Neural progenitor cell (in vitro differentiated cells): ENCODE measurements at regions not wholly inside any gene's neighbourhood (a gene's known extent, or its start where the extent isn't known, plus 50 kb on each side); places are given as distances from the start of the nearest gene placed in this dataset.

ENCODE experiments used
- CTCF ChIP-seq: fragments of 200-600 bp; sonication (generic); IDR thresholded peaks from 2 replicates; pipeline ENCODE4 v1.5.1; 2017; ENCODE audit warnings: antibody characterized with exemption, mild to moderate bottlenecking
- EZH2 ChIP-seq: fragments of 200-600 bp; sonication (generic); IDR thresholded peaks from 2 replicates; pipeline ENCODE4 v1.6.1; 2017; ENCODE audit warnings: antibody characterized with exemption, mild to moderate bottlenecking, moderate library complexity

DNA sequence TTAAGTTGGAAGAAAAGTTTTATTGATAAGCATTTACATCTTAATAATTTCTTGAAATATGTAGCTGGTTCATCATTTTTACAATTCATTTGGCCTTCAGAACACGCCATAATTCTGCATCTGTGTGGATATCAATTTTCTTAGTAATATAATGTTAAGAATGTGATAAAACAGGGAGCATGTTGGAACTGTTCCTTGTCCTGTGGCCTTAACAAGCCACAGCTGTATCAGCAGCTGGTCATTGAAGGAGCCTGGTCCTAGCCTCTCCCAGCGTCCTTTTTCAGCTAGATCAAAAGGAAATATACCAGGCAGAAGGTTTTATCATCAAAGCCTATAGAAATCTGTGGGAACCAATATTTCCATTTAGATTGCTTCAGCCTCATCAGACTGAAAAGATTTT is 421.8 kb downstream of the SPRY2 start:
- no peak for TF ChIP-seq CTCF
- TF ChIP-seq EZH2, result no peak
